PC-3 (cell line): ENCODE measurements at regions not wholly inside any gene's neighbourhood (a gene's known extent, or its start where the extent isn't known, plus 50 kb on each side); places are given as distances from the start of the nearest gene placed in this dataset.

Experiments used
- CTCF ChIP-seq: fragments of 300-600 bp; sonication (generic); conservative IDR thresholded peaks from 2 replicates; pipeline ENCODE4 v1.5.1; 2017; ENCODE audit warnings: antibody characterized with exemption, low read depth, mild to moderate bottlenecking, low read length
- EZH2 ChIP-seq: fragments of 300-600 bp; sonication (generic); IDR thresholded peaks from one replicate; pipeline ENCODE4 v1.6.1; 2017; ENCODE audit warnings: antibody characterized with exemption, mild to moderate bottlenecking, low read length; ENCODE audit not compliant: unreplicated experiment
- EZH2phosphoT487 ChIP-seq: fragments of 300-600 bp; sonication (generic); IDR thresholded peaks from 2 replicates; pipeline ENCODE4 v1.6.1; 2018; ENCODE audit warnings: mild to moderate bottlenecking, antibody characterized with exemption, low read length, borderline replicate concordance

GRCh38 chr4:187666034-187666433, 329.5 kb upstream of the ZFP42 start:
- TF ChIP-seq CTCF (no peak), EZH2 (no peak), EZH2phosphoT487 (no peak)
